GF-D8 (cell line): ENCODE measurements at regions not wholly inside any gene's neighbourhood (a gene's known extent, or its start where the extent isn't known, plus 50 kb on each side); places are given as distances from the start of the nearest gene placed in this dataset.
A peak's percentile ranks its signal among the peaks of the same experiment; 100 is the strongest.

Source experiments
- DNase-seq: peaks from one replicate; lab custom pipeline; 2025; lab: John Stamatoyannopoulos, UW

GRCh38 chr18:54717673-54718407, 110.4 kb upstream of the RAB27B start:
- DNase-seq = peak; percentile 89

DNA sequence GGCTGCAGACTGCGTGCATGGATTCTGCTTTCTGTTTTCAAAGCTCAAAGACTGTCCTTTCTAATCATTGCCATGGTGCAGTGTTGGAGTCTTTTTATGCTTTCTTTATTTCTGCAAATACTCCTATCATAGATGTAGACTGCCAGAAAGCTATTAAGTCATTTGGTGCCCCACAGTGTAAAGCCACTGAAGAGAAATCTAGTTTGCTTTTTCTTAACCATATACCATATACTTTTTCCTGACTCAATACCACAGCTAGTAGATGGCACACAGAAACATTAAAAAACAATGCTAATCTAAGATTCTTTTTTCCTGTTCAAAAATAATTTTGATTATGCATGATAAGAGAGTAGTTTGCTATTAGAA, 109.9 kb upstream of the RAB27B start:
- DNase-seq = no peak

- DNase-seq = no peak
Observed at GRCh38 chr18:54720620-54721019, 107.7 kb upstream of the RAB27B start.

GRCh38 chr18:54726143-54726542, 102.1 kb upstream of the RAB27B start:
- DNase-seq = no peak

DNA sequence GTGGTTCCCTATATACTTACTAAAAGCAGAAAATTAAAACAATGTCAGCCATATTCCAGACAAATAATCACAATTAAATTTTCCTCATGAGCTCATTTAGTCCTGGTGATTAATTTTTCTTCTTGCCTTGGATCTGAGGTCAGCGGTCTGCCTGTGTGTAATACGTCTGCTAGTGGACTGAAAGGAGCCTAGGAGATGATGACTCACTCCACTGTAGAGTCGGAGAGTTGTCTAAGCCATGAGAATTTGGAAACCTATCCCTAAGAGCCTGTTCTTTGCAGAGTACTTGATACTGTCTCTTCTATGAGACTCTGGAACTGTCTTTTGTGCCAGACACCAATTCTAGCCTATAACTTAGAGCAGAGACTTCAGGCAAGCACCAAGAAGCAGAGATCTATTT, 94.2 kb upstream of the RAB27B start:
- DNase-seq = no peak

GRCh38 chr18:54736981-54737380, 91.3 kb upstream of the RAB27B start:
- DNase-seq = no peak

GRCh38 chr18:54737986-54738385, 90.3 kb upstream of the RAB27B start:
- DNase-seq = no peak

GRCh38 chr18:54739476-54739875, 88.8 kb upstream of the RAB27B start:
- no peak for DNase-seq

DNA sequence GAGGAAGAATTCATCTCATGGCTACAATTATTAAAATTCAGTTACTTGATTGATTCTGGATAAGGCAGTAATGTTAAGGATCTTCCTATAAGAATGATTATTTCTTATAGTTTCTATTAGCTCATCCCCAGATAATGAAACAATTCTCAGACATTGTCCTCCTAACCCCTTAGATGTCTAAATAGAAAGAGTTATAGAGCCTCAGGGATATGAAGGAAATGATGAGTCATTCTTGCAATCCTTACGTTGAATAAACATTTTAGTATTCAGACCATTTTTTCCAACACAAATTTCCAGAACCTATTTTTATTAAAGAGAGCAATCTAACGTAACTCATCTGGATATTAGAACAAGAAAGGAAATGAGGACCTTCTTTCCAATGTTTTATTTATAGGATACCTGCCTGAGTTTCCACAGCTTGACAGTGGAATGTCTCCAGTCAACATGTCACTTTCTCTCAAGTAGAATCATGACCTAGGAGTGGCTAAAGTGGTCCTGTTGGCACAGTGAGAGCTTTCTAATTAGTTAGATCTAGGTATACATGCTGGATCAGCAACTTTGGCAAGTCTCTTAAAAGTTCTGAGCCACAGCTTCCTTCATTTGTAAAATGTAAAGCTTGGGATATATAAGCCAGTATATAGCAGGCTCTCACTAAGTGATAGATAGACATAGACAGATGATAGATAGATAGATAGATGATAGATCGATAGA, 88.0 kb upstream of the RAB27B start:
- no peak for DNase-seq

DNA sequence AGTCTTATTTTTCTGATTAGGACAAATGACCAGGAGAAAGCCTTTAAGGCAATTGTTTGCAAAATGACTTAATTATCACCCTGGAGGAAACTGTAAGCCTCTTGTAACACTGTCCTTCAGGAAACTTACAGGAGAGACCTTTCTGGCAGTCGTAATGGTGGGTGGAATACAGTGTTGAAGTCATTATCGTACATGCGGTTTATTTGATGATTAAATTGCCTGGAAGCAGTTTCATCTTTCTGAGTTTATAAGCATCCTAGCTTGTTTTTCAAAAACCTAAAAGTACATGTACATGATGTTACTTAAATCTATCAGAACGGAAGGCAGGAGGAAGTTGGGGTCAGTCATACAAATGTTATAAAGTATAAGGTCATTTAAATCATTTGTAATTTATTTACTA, 86.2 kb upstream of the RAB27B start:
- DNase-seq = no peak

- no peak for DNase-seq
Observed at GRCh38 chr18:54742659-54743604, 85.3 kb upstream of the RAB27B start.

GRCh38 chr18:54743605-54743995, 84.7 kb upstream of the RAB27B start:
- no peak for DNase-seq

DNA sequence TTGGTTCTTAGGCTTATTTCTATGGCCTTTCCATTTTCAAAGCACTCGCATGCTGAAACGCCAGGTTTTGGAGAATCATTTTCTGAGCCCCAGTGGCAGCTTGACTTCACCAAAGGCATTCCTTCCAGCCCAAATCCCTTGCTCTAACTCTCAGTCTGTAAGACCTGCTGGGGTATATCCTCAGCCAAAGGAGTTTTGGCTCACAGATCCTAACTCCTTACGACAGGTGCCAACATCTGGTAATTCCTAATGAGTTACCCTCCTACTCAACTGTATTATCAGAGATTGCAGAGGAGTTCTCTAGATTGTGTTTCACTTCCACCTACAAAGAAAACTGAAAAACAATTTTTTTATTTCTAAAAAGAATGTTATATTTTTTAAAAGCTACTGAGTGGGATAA, 79.0 kb upstream of the RAB27B start:
- DNase-seq = no peak

GRCh38 chr18:54750350-54750749, 77.9 kb upstream of the RAB27B start:
- DNase-seq = no peak

GRCh38 chr18:54752185-54752584, 76.1 kb upstream of the RAB27B start:
- DNase-seq = no peak

DNA sequence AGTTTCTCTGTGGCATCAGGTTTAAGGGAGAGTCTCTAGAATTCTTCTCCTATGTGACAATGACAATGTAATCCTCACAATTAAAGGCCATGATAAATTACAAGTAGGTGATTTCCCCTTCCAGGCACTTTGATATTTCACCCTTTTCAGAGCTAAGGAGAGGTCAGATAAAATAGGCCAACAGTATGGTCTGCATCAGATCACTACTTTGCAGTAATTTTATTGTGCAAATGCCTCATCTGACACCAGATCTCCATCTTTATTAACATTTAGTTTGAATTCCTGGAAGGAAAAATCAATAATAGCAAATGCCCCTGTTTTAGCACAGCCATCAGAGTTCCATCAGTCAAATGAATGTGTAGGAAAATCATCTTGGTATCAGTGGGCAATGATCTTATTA, 72.8 kb upstream of the RAB27B start:
- no peak for DNase-seq

DNA sequence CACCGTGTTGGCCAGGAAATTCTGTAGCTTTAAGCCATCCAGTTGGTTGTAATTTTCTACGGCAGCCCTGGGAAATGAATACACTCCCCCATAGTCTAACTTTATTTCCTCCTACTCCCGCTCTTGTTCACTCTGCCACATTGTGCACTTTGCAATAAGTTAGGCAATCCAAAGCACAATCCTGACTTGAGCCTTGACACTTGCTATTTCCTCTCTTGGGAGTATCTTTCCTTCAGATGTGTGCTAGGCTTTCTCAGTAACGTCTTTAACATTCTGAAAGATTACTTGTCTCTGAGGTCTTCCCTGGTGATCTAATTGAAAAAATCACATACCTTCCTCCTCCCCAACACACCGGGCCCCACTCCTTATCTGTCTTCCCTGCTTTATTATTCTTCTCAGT, 65.9 kb upstream of the RAB27B start:
- DNase-seq = no peak

DNA sequence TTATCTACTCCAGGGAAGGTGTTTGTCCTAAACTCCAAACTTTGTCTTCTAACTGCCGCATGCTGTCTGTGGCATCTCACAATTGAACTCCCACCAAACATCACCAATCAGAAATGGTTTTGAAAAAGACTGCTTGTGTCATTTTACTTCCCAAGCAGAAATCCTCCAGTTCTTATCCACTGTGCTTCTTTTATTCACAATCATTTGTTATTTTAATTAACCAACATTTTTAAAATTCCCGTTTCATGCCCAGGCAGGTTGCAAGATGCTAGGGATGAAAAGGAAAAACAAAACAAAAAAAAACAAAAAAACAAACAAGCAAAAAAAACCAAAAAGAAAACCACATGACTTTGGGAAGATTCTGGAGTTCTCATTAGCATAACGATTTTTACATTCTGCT, 63.5 kb upstream of the RAB27B start:
- DNase-seq = no peak

DNA sequence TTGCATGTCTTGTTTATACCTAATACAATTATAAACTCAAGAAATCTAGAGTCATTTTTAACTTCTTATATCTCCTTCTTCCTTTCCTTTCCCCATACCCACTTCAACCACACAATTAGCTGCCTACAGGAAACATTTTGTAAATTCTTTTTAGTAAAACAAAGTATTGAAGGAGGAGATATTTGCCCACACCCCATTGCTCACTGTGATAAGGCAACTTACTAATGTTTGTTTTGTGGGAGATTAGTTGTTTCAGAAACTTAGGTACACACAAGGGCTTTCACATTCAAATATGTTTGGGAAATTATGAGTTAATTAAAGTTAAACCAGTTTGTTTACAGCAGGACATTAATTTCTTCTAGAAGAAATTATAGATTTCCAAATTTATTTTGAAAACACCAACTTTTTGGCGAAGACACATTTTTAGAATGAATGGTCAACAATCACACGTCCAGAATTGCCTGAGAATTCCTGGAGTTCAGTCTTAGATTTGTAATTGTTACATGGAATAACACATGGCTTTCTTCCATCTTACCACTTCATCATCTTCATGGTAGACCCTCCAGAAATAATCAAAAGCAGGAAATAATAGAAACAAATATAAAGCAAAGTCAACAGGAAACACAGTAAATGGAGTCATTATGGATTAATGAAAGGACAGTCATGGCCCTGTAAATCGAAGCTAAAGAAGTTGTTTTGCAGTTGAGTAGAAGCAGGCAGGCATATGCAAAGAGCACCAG, 62.5 kb upstream of the RAB27B start:
- no peak for DNase-seq

DNA sequence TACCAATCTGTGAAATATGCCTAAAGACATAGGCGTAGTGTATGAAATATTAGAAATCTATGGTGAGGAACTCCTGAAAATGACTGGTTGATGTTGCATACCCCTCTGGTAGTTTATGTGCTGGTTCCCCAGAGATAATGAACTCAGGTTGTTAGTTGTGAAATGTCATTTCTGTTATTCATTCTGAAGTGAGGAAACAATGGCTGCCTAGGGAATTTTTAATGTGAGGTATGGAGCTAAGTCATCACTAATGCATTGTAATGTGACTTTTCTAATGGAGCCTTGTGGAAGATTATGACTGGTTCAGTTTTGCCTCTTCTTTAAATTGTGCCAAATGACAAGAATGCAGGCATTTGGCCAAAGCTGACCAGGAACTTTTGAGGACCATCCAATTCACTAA, 61.6 kb upstream of the RAB27B start:
- no peak for DNase-seq

- DNase-seq = no peak
Observed at GRCh38 chr18:54767098-54767497, 61.2 kb upstream of the RAB27B start.
